ENCODE measurements at regions not wholly inside any gene's neighbourhood (a gene's known extent, or its start where the extent isn't known, plus 50 kb on each side); places are given as distances from the start of the nearest gene placed in this dataset.
"Not testable (repeated sequence)": the region's sequence is repeated elsewhere in the genome, so short reads cannot be mapped to it uniquely, and the experiment has no call there.

- no peak for FAIRE-seq
Observed at GRCh38 chr4:186851291-186852072, 127.8 kb upstream of the FAT1 start.

- FAIRE-seq, result no peak
Observed at GRCh38 chr4:186852073-186852420, 128.4 kb upstream of the FAT1 start.

- no peak for FAIRE-seq
Observed at GRCh38 chr4:186852964-186853391, 129.3 kb upstream of the FAT1 start.

GRCh38 chr4:186854256-186854655 is 130.6 kb upstream of the FAT1 start:
- no peak for FAIRE-seq

GRCh38 chr4:186855111-186855510 is 131.5 kb upstream of the FAT1 start:
- FAIRE-seq, result no peak

GRCh38 chr4:186857793-186858192 is 134.1 kb upstream of the FAT1 start:
- no peak for FAIRE-seq

- FAIRE-seq, result no peak
Observed at GRCh38 chr4:186858355-186858754, 134.7 kb upstream of the FAT1 start.

GRCh38 chr4:186859420-186859819 is 135.8 kb upstream of the FAT1 start:
- no peak for FAIRE-seq

- FAIRE-seq, result no peak
Observed at GRCh38 chr4:186861317-186861716, 137.7 kb upstream of the FAT1 start.

- no peak for FAIRE-seq
Observed at GRCh38 chr4:186871856-186872255, 148.2 kb upstream of the FAT1 start.

GRCh38 chr4:186873095-186873494 is 149.4 kb upstream of the FAT1 start:
- not testable (repeated sequence) for FAIRE-seq

GRCh38 chr4:186875476-186875875 is 151.8 kb upstream of the FAT1 start:
- FAIRE-seq, result no peak

- no peak for FAIRE-seq
Observed at GRCh38 chr4:186876961-186877626, 153.4 kb upstream of the FAT1 start.

- no peak for FAIRE-seq
Observed at GRCh38 chr4:186878203-186878776, 154.6 kb upstream of the FAT1 start.

- FAIRE-seq, result no peak
Observed at GRCh38 chr4:186881521-186882220, 158.0 kb upstream of the FAT1 start.

GRCh38 chr4:186882293-186882692 is 158.6 kb upstream of the FAT1 start:
- FAIRE-seq, result no peak

GRCh38 chr4:186885289-186885688 is 161.6 kb upstream of the FAT1 start:
- no peak for FAIRE-seq

GRCh38 chr4:186886759-186887158 is 163.1 kb upstream of the FAT1 start:
- no peak for FAIRE-seq

GRCh38 chr4:186887291-186887700 is 163.6 kb upstream of the FAT1 start:
- no peak for FAIRE-seq

- no peak for FAIRE-seq
Observed at GRCh38 chr4:186887752-186888151, 164.1 kb upstream of the FAT1 start.

GRCh38 chr4:186889876-186890643 is 166.4 kb upstream of the FAT1 start:
- no peak for FAIRE-seq

- FAIRE-seq, result no peak
Observed at GRCh38 chr4:186891859-186892486, 168.3 kb upstream of the FAT1 start.
